ENCODE measurements at regions not wholly inside any gene's neighbourhood (a gene's known extent, or its start where the extent isn't known, plus 50 kb on each side); places are given as distances from the start of the nearest gene placed in this dataset.

- DNase-seq (no peak), ATAC-seq (peak in 2 of 4 donors; percentile 43 to 47)
- Histone ChIP-seq H3K4me3 (no peak overlapping the region), H3K36me3 (no peaks in the 10 kb centered on the region), H3K27ac (no peak overlapping the region), H3K4me1 (no peaks in the 10 kb centered on the region), H3K27me3 (no peaks in the 10 kb centered on the region), H3K9me3 (no peaks in the 10 kb centered on the region)
- TF ChIP-seq CTCF (IDR thresholded peaks at IDR 0.05) (no peak), POLR2A (IDR thresholded peaks at IDR 0.05) (no peak)
- intact Hi-C loops (cut with DNase I) = no loop called here
- WGBS (ENCODE audit: insufficient coverage, low coverage, low lambda C conversion rate, missing lambda C conversion rate) = 53% methylated on average over 6 of the region's 6 CpGs
These were observed 56.4 kb upstream of the MTPN start for GRCh38 chr7:136033413-136034031.

DNA sequence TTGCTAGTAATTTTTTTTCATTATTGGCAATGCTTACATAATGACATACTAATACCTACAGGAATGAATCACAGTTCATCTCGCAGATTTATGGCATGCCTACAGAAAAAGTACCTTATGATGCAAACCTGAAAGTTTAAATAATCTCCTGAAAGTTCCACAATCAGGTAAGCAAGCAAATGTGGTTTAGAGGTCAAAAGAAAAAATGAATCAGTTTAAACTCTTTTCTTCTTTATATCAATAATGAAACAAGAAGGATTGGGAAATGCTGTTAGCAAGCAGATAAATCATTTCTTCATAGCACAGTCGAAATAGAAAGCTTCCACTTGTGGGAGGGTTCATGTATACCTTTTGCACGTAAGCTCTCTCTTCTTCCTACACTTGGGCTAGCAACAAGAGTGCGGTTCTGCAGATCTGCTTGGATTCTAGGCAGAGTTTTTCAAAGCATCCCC lies 53.7 kb upstream of the MTPN start:
- DNase-seq (no peak), ATAC-seq (no peak)
- H3K4me1 ChIP-seq = no peaks in the 10 kb centered on the region
- WGBS (ENCODE audit: insufficient coverage, low coverage, low lambda C conversion rate, missing lambda C conversion rate) = 46% methylated on average over 4 of the region's 4 CpGs
- no peaks in the 10 kb centered on the region for H3K27me3 ChIP-seq
- intact Hi-C loops (cut with DNase I) = no loop called here
- H3K36me3 ChIP-seq = no peaks in the 10 kb centered on the region
- H3K27ac ChIP-seq = no peak overlapping the region
- TF ChIP-seq CTCF (IDR thresholded peaks at IDR 0.05) (no peak), POLR2A (IDR thresholded peaks at IDR 0.05) (no peak)
- H3K4me3 ChIP-seq = no peak overlapping the region
- H3K9me3 ChIP-seq = no peaks in the 10 kb centered on the region

- no peak for DNase-seq
- H3K4me1 ChIP-seq = no peaks in the 10 kb centered on the region
- H3K4me3 ChIP-seq = no peak overlapping the region
- ATAC-seq = no peak
- H3K27me3 ChIP-seq = no peaks in the 10 kb centered on the region
- no peak for TF ChIP-seq CTCF (IDR thresholded peaks at IDR 0.05)
- no peak for TF ChIP-seq POLR2A (IDR thresholded peaks at IDR 0.05)
- 42% methylated on average over 2 of the region's 2 CpGs for WGBS (ENCODE audit: insufficient coverage, low coverage, low lambda C conversion rate, missing lambda C conversion rate)
- no peaks in the 10 kb centered on the region for H3K36me3 ChIP-seq
- no peak overlapping the region for H3K27ac ChIP-seq
- H3K9me3 ChIP-seq = no peaks in the 10 kb centered on the region
- intact Hi-C loops (cut with DNase I) = no loop called here
These were observed 53.2 kb upstream of the MTPN start for GRCh38 chr7:136030330-136030729.

DNA sequence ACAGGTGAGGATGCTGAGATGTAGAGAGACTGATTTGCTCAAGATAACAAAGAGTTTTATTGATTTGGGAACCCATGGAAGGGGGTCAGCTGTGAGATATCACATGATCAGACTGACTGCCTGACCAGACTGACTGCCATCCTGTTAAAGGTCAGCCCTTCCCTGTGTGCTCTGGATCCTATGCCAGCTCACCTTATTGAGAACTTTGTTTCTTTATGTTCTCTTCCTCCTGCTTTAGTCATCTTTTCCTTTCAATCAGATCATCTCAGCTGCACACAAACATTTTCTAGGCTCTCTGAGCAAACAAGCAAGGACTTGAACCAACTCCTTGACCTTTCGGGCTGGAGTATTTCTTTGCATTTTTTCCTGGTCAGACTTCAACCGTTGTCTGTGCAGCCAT lies 50.0 kb upstream of the MTPN start:
- ATAC-seq (no peak), DNase-seq (no peak)
- H3K27me3 ChIP-seq = no peaks in the 10 kb centered on the region
- H3K4me1 ChIP-seq = no peaks in the 10 kb centered on the region
- 87% methylated on average over 2 of the region's 2 CpGs for WGBS (ENCODE audit: insufficient coverage, low coverage, low lambda C conversion rate, missing lambda C conversion rate)
- TF ChIP-seq CTCF (IDR thresholded peaks at IDR 0.05) (no peak), POLR2A (IDR thresholded peaks at IDR 0.05) (no peak)
- intact Hi-C loops (cut with DNase I) = no loop called here
- no peaks in the 10 kb centered on the region for H3K9me3 ChIP-seq
- H3K36me3 ChIP-seq = no peaks in the 10 kb centered on the region
- no peak overlapping the region for H3K27ac ChIP-seq
- H3K4me3 ChIP-seq = no peak overlapping the region

Small RNAs in the stretch of these regions (small RNA-seq; reads per million reads assigned to genes)
- 0 reads per million in 2 experiments for gene RF00019
